ENCODE measurements at regions not wholly inside any gene's neighbourhood (a gene's known extent, or its start where the extent isn't known, plus 50 kb on each side); places are given as distances from the start of the nearest gene placed in this dataset.

DNA sequence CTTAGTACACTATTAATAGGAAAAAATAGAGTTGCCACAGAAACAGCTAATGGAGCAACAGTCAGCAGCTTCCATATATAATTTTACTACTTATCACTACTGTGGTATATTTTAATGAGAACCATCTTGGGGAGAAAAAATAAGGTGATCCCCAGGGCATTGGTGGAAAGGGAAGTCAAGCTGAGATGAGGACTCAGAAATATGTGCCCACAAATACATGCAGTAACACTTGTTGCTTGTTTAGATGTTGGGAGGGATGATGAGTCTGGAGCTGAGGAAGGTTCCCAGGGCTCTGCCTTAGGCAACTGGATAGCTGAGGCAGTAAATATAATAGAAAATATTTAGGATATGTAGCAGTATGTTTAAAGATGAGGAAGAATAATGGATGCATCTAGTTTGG is 280.1 kb upstream of the PDE4D start:
- H3K36me3 ChIP-seq (ENCODE audit: control insufficient read depth in 1 of 2, insufficient read depth in 2 of 2, low read length in 2 of 2) = no peaks in the 10 kb centered on the region
- no peak overlapping the region for H3K4me3 ChIP-seq (ENCODE audit: low read depth in 1 of 2, low read length in 2 of 2)
- H3K9me3 ChIP-seq (ENCODE audit: control insufficient read depth in 1 of 2, low read length in 2 of 2) = peaks cover 0 to 4% of the 10 kb centered on the region in 2 donors
- H3K27ac ChIP-seq (ENCODE audit: low read length) = no peak overlapping the region
- H3K4me1 ChIP-seq (ENCODE audit: control insufficient read depth in 1 of 2, insufficient read depth in 2 of 2, low read length in 2 of 2) = peaks cover 0 to 4% of the 10 kb centered on the region in 2 donors
- no peaks in the 10 kb centered on the region for H3K27me3 ChIP-seq (ENCODE audit: low read depth, low read length)

DNA sequence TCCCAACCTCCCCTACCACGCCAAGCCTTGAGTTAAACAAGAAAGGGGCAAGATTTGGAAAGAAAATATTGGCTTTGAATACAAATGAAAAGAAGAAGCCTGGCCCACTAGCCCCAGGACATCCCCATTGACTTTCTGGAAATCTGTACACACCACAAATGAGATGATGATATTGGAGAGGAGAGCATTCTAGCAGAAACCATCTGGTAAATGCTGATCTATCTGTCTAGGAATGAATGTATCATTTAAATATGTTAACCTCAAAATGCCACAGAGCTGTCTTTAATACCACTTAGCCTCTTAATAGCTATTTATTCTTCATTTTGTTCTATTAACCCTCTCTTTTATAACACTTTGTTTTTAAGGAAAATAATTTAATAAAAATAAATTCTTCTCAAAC is 270.2 kb upstream of the PDE4D start:
- Histone ChIP-seq H3K27me3 (ENCODE audit: low read depth, low read length) (no peaks in the 10 kb centered on the region), H3K36me3 (ENCODE audit: control insufficient read depth in 1 of 2, insufficient read depth in 2 of 2, low read length in 2 of 2) (no peaks in the 10 kb centered on the region), H3K4me1 (ENCODE audit: control insufficient read depth in 1 of 2, insufficient read depth in 2 of 2, low read length in 2 of 2) (no peaks in the 10 kb centered on the region), H3K4me3 (ENCODE audit: low read depth in 1 of 2, low read length in 2 of 2) (no peak overlapping the region), H3K9me3 (ENCODE audit: control insufficient read depth in 1 of 2, low read length in 2 of 2) (peaks cover 0 to 3% of the 10 kb centered on the region in 2 donors), H3K27ac (ENCODE audit: low read length) (no peak overlapping the region)

DNA sequence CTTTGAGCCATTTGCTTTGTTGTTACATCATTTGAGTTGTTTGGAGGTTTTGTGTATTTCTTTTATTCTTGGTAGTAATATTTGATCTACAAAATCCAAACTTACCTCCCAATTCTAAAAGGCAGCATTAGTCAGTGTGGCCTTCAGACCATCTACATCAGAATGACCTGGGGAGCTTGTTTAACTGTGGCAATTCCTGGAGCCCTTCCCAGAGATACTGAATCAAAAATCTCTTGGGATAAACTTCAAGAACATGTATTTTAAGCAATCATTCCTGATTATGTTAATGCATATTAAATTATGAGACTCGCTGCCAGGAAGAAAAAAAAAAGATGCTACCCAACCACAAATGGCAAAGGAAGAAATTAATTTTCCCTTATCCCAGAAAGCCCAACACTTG is 268.9 kb upstream of the PDE4D start:
- Histone ChIP-seq H3K4me3 (ENCODE audit: low read depth in 1 of 2, low read length in 2 of 2) (no peak overlapping the region), H3K4me1 (ENCODE audit: control insufficient read depth in 1 of 2, insufficient read depth in 2 of 2, low read length in 2 of 2) (no peaks in the 10 kb centered on the region), H3K36me3 (ENCODE audit: control insufficient read depth in 1 of 2, insufficient read depth in 2 of 2, low read length in 2 of 2) (no peaks in the 10 kb centered on the region), H3K27me3 (ENCODE audit: low read depth, low read length) (no peaks in the 10 kb centered on the region), H3K9me3 (ENCODE audit: control insufficient read depth in 1 of 2, low read length in 2 of 2) (peaks cover 0 to 3% of the 10 kb centered on the region in 2 donors), H3K27ac (ENCODE audit: low read length) (no peak overlapping the region)

DNA sequence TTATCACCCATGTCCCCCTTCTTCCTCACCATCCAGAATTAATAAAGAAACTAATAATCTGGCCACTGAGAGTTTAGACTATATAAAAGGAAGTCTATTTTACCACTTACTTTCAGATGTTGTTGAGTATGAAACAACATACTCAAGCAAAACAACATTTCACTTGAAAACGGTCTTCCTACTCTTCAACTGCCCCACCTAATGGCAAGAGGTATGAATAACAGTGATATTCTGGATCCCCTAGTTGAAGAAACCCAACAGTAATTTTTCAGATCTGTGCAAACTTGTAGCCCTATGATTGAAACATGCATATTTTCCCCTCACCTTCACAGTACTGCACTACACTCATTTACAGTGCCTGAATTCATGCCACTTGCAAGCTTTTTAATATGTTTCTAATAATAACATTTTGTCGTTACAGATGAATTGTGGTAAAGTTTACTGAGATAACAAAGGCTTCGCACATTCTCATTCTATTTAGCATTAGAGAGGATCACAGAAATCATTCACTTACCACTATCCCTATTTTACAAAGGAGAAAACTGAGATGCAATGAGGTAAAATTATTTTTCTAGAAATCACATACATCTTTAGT is 267.9 kb upstream of the PDE4D start:
- Histone ChIP-seq H3K27ac (ENCODE audit: low read length) (no peak overlapping the region), H3K4me3 (ENCODE audit: low read depth in 1 of 2, low read length in 2 of 2) (no peak overlapping the region), H3K9me3 (ENCODE audit: control insufficient read depth in 1 of 2, low read length in 2 of 2) (no peaks in the 10 kb centered on the region), H3K4me1 (ENCODE audit: control insufficient read depth in 1 of 2, insufficient read depth in 2 of 2, low read length in 2 of 2) (no peaks in the 10 kb centered on the region), H3K36me3 (ENCODE audit: control insufficient read depth in 1 of 2, insufficient read depth in 2 of 2, low read length in 2 of 2) (no peaks in the 10 kb centered on the region), H3K27me3 (ENCODE audit: low read depth, low read length) (no peaks in the 10 kb centered on the region)

DNA sequence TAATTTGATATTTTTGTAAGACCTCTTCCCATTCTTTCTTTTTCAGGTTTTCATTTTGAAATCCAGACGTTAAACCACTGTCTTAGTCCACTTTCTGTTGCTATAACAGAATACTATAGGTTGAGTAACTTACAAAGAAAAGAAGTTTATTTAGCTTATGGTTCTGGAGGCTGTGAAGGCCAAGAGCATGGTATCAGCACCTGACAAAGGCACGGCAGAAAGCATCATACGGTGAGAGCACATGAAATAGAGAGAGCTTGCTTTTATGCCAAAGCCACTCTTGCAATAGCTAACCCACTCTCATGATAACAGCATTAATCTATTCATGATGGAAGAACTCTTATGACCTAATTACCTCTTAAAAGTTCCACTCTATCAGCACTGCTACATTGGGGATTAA is 255.6 kb upstream of the PDE4D start:
- Histone ChIP-seq H3K36me3 (ENCODE audit: control insufficient read depth in 1 of 2, insufficient read depth in 2 of 2, low read length in 2 of 2) (no peaks in the 10 kb centered on the region), H3K4me3 (ENCODE audit: low read depth in 1 of 2, low read length in 2 of 2) (no peak overlapping the region), H3K9me3 (ENCODE audit: control insufficient read depth in 1 of 2, low read length in 2 of 2) (peaks cover 0 to 3% of the 10 kb centered on the region in 2 donors), H3K27me3 (ENCODE audit: low read depth, low read length) (no peaks in the 10 kb centered on the region), H3K4me1 (ENCODE audit: control insufficient read depth in 1 of 2, insufficient read depth in 2 of 2, low read length in 2 of 2) (no peaks in the 10 kb centered on the region), H3K27ac (ENCODE audit: low read length) (no peak overlapping the region)

DNA sequence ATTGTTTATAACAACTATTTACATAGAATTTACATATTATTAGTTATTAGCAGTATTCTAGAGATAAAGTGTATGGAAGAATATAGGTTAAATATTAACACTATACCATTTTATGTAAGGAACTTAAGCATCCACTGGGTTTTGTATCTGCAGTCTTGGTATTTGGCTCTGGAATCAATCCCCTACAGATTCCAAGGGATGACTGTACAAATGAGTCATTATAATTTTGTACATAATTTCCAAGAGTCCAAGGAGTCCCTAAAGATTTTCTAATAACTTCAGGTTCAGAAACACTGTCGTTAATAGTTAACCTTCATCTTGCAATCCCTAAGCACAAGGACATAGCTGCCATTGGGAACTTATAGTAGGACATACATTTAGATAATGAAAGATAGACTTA is 254.8 kb upstream of the PDE4D start:
- Histone ChIP-seq H3K27me3 (ENCODE audit: low read depth, low read length) (no peaks in the 10 kb centered on the region), H3K27ac (ENCODE audit: low read length) (no peak overlapping the region), H3K9me3 (ENCODE audit: control insufficient read depth in 1 of 2, low read length in 2 of 2) (peaks cover 0 to 3% of the 10 kb centered on the region in 2 donors), H3K4me3 (ENCODE audit: low read depth in 1 of 2, low read length in 2 of 2) (no peak overlapping the region), H3K4me1 (ENCODE audit: control insufficient read depth in 1 of 2, insufficient read depth in 2 of 2, low read length in 2 of 2) (no peaks in the 10 kb centered on the region), H3K36me3 (ENCODE audit: control insufficient read depth in 1 of 2, insufficient read depth in 2 of 2, low read length in 2 of 2) (no peaks in the 10 kb centered on the region)

DNA sequence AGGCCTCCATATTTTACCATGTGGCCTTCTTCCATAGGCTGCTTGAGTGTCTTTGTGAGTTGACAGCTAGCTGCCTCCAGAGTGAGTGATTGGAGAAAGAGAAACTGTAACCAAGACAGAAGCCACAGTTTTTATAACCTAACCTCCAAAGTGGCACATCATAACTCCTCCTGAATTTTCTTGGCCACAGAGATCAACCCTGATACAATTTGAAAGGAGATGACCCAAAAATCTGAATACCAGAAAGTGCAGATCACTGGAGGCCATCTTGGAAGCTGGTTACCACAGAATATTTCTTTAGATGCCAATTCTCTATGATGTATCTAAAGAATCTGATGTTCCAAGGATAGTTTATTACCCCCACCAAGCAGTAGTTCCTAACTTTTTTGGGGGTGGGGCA is 254.3 kb upstream of the PDE4D start:
- Histone ChIP-seq H3K27me3 (ENCODE audit: low read depth, low read length) (no peaks in the 10 kb centered on the region), H3K4me3 (ENCODE audit: low read depth in 1 of 2, low read length in 2 of 2) (no peak overlapping the region), H3K27ac (ENCODE audit: low read length) (no peak overlapping the region), H3K36me3 (ENCODE audit: control insufficient read depth in 1 of 2, insufficient read depth in 2 of 2, low read length in 2 of 2) (no peaks in the 10 kb centered on the region), H3K4me1 (ENCODE audit: control insufficient read depth in 1 of 2, insufficient read depth in 2 of 2, low read length in 2 of 2) (no peaks in the 10 kb centered on the region), H3K9me3 (ENCODE audit: control insufficient read depth in 1 of 2, low read length in 2 of 2) (peaks cover 0 to 3% of the 10 kb centered on the region in 2 donors)

DNA sequence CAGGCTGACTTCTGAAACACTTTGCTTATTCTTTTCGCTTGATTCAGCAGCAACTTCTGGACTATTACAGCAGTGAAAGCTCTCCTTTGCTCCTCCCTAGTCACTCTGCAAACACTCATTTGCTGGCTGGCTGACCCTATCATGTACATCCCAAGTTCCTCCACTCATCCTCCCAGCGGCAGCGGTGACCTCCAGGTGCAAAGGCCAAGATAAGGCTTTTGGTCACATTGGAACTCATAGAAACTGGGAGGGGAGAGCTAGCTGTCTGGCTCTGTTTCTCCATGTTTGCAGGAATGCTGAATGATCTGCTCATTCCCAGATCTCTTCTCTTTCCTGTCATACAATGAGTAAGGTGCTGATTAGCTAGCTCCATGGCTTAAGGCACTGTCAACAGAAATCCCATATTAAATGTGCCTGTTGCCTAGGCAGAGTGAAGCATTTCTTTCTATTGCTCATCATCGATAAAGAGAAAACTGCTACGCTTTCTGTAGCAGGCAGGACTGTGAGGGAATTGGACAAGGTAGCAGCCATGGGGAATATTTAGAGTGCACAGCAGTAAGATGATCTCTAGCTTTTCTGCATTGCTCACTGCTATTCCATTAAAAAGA is 250.5 kb upstream of the PDE4D start:
- Histone ChIP-seq H3K9me3 (ENCODE audit: control insufficient read depth in 1 of 2, low read length in 2 of 2) (no peaks in the 10 kb centered on the region), H3K36me3 (ENCODE audit: control insufficient read depth in 1 of 2, insufficient read depth in 2 of 2, low read length in 2 of 2) (no peaks in the 10 kb centered on the region), H3K4me3 (ENCODE audit: low read depth in 1 of 2, low read length in 2 of 2) (no peak overlapping the region), H3K27ac (ENCODE audit: low read length) (no peak overlapping the region), H3K4me1 (ENCODE audit: control insufficient read depth in 1 of 2, insufficient read depth in 2 of 2, low read length in 2 of 2) (no peaks in the 10 kb centered on the region), H3K27me3 (ENCODE audit: low read depth, low read length) (no peaks in the 10 kb centered on the region)

DNA sequence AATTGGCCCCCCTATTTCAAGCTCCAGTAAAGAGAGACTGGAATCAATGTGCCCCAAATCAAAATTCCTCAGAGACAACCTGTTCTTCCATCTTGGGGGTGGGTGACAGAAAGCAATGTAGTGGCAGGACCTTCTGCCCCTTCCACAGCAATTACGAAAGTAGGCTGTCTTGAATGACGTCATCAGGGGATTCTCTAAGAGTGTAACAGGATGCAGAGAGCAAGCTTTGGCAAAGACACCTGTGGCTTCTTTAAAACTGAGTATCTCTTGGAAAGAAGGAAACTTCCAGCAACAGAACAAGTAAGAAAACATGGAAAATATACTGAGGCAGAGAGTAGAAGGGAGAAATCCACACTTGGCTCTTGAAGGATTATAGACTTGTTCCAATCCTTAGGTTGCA is 247.6 kb upstream of the PDE4D start:
- no peak overlapping the region for H3K4me3 ChIP-seq (ENCODE audit: low read depth in 1 of 2, low read length in 2 of 2)
- no peak overlapping the region for H3K27ac ChIP-seq (ENCODE audit: low read length)

DNA sequence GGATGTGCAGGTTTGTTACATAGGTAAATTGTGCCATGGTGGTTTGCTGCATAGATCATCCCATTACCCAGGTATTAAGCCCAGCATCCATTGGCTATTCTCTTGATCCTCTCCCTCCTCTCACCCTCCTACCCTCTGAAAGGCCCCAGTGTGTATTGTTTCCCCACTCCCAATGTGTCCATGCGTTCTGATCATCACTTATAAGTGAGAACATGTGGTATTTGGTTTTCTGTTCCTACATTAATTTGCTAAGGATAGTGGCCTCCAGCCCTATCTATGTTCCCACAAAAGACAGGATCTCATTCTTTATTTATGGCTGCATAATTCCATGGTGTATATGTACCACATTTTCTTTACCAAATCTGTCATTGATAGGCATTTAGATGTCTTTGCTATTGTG is 243.3 kb upstream of the PDE4D start:
- H3K4me1 ChIP-seq (ENCODE audit: control insufficient read depth in 1 of 2, insufficient read depth in 2 of 2, low read length in 2 of 2) = no peaks in the 10 kb centered on the region
- no peak overlapping the region for H3K4me3 ChIP-seq (ENCODE audit: low read depth in 1 of 2, low read length in 2 of 2)
- H3K27me3 ChIP-seq (ENCODE audit: low read depth, low read length) = no peaks in the 10 kb centered on the region
- no peaks in the 10 kb centered on the region for H3K9me3 ChIP-seq (ENCODE audit: control insufficient read depth in 1 of 2, low read length in 2 of 2)
- H3K27ac ChIP-seq (ENCODE audit: low read length) = no peak overlapping the region
- H3K36me3 ChIP-seq (ENCODE audit: control insufficient read depth in 1 of 2, insufficient read depth in 2 of 2, low read length in 2 of 2) = no peaks in the 10 kb centered on the region

More for the DNA sequence above, 247.6 kb upstream of the PDE4D start:
- Histone ChIP-seq H3K9me3 (ENCODE audit: control insufficient read depth in 1 of 2, low read length in 2 of 2) (no peaks in the 10 kb centered on the region), H3K4me1 (ENCODE audit: control insufficient read depth in 1 of 2, insufficient read depth in 2 of 2, low read length in 2 of 2) (no peaks in the 10 kb centered on the region), H3K36me3 (ENCODE audit: control insufficient read depth in 1 of 2, insufficient read depth in 2 of 2, low read length in 2 of 2) (no peaks in the 10 kb centered on the region), H3K27me3 (ENCODE audit: low read depth, low read length) (no peaks in the 10 kb centered on the region)

DNA sequence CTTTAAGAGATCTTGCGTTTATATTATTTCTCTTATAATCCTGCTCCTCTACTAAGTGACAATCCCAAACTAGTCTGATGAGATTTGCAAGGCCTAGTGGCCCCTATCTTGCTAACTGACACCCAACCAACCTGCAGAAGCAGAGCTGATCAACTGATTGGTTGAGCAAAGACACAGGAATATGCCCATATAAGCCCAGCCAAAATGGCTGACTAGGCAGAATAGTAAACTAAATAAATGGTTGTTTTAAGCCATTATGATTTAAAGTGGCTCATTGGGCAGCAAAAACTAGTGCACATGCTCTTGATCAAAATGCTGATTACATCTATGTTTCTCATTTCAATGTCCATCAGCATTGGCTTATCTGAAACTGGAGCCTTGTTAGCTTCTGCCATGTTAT is 238.0 kb upstream of the PDE4D start:
- H3K4me3 ChIP-seq (ENCODE audit: low read depth in 1 of 2, low read length in 2 of 2) = no peak overlapping the region
- H3K9me3 ChIP-seq (ENCODE audit: control insufficient read depth in 1 of 2, low read length in 2 of 2) = no peaks in the 10 kb centered on the region
- H3K27me3 ChIP-seq (ENCODE audit: low read depth, low read length) = no peaks in the 10 kb centered on the region
- H3K4me1 ChIP-seq (ENCODE audit: control insufficient read depth in 1 of 2, insufficient read depth in 2 of 2, low read length in 2 of 2) = no peaks in the 10 kb centered on the region
- H3K27ac ChIP-seq (ENCODE audit: low read length) = no peak overlapping the region
- no peaks in the 10 kb centered on the region for H3K36me3 ChIP-seq (ENCODE audit: control insufficient read depth in 1 of 2, insufficient read depth in 2 of 2, low read length in 2 of 2)

DNA sequence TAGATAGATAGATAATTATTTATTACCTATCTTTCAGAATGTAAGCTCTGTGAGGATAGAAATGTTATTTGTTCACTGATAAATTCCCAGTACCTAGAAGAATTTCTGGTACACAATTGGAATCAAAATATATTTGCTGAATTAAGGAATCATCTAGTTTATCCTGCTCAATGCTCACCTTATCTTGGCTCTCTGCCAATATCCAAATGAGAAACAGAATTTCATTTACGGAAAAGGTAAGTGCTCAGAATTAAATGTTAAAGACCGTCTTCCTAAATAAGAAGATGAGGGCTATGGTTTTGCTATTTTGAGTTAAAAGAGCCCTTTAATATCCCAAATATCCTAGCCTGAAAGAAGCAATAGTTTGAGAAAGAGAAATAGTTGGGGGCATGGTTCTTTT is 232.1 kb upstream of the PDE4D start:
- Histone ChIP-seq H3K9me3 (ENCODE audit: control insufficient read depth in 1 of 2, low read length in 2 of 2) (no peaks in the 10 kb centered on the region), H3K27ac (ENCODE audit: low read length) (no peak overlapping the region), H3K36me3 (ENCODE audit: control insufficient read depth in 1 of 2, insufficient read depth in 2 of 2, low read length in 2 of 2) (no peaks in the 10 kb centered on the region), H3K4me3 (ENCODE audit: low read depth in 1 of 2, low read length in 2 of 2) (no peak overlapping the region), H3K27me3 (ENCODE audit: low read depth, low read length) (no peaks in the 10 kb centered on the region), H3K4me1 (ENCODE audit: control insufficient read depth in 1 of 2, insufficient read depth in 2 of 2, low read length in 2 of 2) (no peaks in the 10 kb centered on the region)

Data from muscle layer of duodenum (tissue), 2 donors.